ENCODE measurements at regions not wholly inside any gene's neighbourhood (a gene's known extent, or its start where the extent isn't known, plus 50 kb on each side); places are given as distances from the start of the nearest gene placed in this dataset.

DNA sequence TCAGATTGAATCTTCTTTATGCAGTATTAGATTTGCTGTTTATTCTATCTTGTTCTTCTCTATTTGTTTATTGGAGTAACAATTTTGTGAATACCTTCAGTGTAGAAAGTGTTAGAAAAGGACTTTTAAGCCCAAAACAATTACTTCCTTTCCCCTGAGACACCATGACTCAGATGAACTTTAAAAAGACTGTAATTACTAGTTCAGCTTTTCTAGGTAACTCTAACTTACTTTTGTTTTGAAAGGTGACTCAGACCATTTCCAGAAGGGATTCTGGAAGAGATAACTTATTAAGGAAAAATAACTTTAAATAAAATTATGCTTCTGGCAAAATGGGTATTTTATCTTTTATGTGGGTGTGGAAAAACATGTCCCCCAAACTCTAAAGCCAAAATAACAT lies 561.5 kb upstream of the PCDH10 start:
- TF ChIP-seq, protein P1, sequence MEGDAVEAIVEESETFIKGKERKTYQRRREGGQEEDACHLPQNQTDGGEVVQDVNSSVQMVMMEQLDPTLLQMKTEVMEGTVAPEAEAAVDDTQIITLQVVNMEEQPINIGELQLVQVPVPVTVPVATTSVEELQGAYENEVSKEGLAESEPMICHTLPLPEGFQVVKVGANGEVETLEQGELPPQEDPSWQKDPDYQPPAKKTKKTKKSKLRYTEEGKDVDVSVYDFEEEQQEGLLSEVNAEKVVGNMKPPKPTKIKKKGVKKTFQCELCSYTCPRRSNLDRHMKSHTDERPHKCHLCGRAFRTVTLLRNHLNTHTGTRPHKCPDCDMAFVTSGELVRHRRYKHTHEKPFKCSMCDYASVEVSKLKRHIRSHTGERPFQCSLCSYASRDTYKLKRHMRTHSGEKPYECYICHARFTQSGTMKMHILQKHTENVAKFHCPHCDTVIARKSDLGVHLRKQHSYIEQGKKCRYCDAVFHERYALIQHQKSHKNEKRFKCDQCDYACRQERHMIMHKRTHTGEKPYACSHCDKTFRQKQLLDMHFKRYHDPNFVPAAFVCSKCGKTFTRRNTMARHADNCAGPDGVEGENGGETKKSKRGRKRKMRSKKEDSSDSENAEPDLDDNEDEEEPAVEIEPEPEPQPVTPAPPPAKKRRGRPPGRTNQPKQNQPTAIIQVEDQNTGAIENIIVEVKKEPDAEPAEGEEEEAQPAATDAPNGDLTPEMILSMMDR (IDR thresholded peaks at IDR 0.05; ENCODE audit: insufficient read depth, low read depth, low read length): no peak
- Histone ChIP-seq H3K4me3 (ENCODE audit: low read depth, low read length) (no peak overlapping the region), H3K27me3 (ENCODE audit: control insufficient read depth, insufficient read depth, low read length) (no peaks in the 10 kb centered on the region), H3K36me3 (ENCODE audit: control insufficient read depth, insufficient read depth, low read length) (no peaks in the 10 kb centered on the region)
- ChIA-PET POLR2A (no interaction called here), CTCF (no interaction called here)
- DNase-seq (ENCODE audit: low read depth): no peak

DNA sequence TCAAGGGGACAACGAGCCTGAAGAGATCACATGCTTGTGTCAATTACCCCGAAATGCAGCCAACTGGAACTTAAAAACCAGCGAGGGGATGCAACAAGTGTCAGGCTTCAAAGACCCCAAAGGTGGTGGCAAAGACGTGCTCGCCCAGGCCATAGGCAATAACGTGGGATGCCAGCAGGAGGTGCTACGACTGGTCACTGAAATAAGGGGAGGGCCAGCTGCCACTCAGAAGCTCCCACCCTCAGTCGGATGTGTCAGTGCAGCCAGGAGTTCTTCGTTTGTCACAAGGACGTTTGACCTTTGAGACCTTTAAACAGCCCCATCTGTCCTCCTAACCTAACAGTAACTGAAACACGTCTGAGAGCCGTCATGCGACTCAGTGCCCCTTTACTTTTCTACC lies 556.8 kb upstream of the PCDH10 start:
- no peaks in the 10 kb centered on the region for H3K27me3 ChIP-seq (ENCODE audit: control insufficient read depth, insufficient read depth, low read length)
- H3K36me3 ChIP-seq (ENCODE audit: control insufficient read depth, insufficient read depth, low read length): no peaks in the 10 kb centered on the region
- H3K4me3 ChIP-seq (ENCODE audit: low read depth, low read length): no peak overlapping the region
- ChIA-PET CTCF (no interaction called here), POLR2A (no interaction called here)
- DNase-seq (ENCODE audit: low read depth): no peak
- TF ChIP-seq, protein P1 (IDR thresholded peaks at IDR 0.05; ENCODE audit: insufficient read depth, low read depth, low read length): no peak

DNA sequence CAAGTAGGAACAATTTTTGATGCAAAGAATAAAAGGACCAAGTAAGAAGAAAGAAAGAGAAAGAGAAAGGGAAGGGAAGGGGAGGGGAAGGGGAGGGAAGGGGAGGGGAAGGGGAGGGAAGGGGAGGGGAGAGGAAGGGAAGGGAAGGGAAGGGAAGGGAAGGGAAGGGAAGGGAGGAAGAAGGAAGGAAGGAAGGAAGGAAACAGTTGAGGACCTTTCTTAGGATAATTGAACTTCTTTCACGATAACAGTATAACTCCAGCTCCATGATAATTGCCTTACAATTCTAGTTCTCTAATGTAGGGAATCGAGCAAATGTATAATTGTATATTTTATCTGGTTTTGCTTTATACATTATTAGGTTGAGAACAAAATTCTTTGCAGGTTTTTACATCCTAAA lies 556.2 kb upstream of the PCDH10 start:
- CTCF ChIA-PET: no interaction called here
- H3K27me3 ChIP-seq (ENCODE audit: control insufficient read depth, insufficient read depth, low read length): no peaks in the 10 kb centered on the region
- TF ChIP-seq, protein P1 (IDR thresholded peaks at IDR 0.05; ENCODE audit: insufficient read depth, low read depth, low read length): no peak
- no peak for DNase-seq (ENCODE audit: low read depth)
- no peaks in the 10 kb centered on the region for H3K36me3 ChIP-seq (ENCODE audit: control insufficient read depth, insufficient read depth, low read length)
- POLR2A ChIA-PET: no interaction called here
- H3K4me3 ChIP-seq (ENCODE audit: low read depth, low read length): no peak overlapping the region

DNA sequence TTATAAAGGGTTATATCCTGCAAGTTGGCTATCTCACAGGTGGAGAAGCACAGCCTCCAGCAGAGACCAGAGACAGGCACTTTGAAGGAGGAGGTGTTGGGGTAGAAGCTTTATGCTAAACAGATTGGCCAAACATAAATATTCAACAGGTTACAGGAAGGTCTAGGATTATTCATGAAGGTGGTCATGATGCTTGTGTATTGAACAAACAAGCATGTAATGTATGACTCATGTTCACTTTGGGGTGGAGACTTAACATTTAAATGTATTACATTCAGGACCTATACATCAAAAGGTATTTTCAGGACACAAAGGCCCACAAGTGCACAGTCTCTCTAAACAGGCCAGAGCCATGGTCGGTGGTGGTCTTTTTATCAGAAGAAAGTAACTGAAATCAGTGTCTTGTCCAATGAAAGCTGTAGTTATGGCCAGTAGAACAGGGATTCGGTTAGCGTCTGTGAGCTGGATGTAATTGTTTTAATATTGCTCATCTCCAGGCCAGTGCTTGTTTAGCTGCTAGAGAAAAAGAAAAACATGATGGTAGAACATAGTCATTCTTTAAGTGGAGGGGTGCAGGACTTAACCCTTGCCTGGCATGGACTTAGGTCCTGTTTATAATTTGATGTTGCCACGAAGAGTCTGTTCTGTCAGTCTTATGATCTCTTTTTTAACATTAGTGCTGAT lies 555.2 kb upstream of the PCDH10 start:
- no peaks in the 10 kb centered on the region for H3K36me3 ChIP-seq (ENCODE audit: control insufficient read depth, insufficient read depth, low read length)
- DNase-seq (ENCODE audit: low read depth): no peak
- ChIA-PET POLR2A (no interaction called here), CTCF (no interaction called here)
- TF ChIP-seq, protein P1 (IDR thresholded peaks at IDR 0.05; ENCODE audit: insufficient read depth, low read depth, low read length): no peak
- H3K27me3 ChIP-seq (ENCODE audit: control insufficient read depth, insufficient read depth, low read length): no peaks in the 10 kb centered on the region
- no peak overlapping the region for H3K4me3 ChIP-seq (ENCODE audit: low read depth, low read length)

GRCh38 chr4:132596186-132596585 lies 552.9 kb upstream of the PCDH10 start:
- POLR2A ChIA-PET: no interaction called here
- no peak overlapping the region for H3K4me3 ChIP-seq (ENCODE audit: low read depth, low read length)
- DNase-seq (ENCODE audit: low read depth): no peak
- TF ChIP-seq, protein P1 (IDR thresholded peaks at IDR 0.05; ENCODE audit: insufficient read depth, low read depth, low read length): no peak
- no peaks in the 10 kb centered on the region for H3K36me3 ChIP-seq (ENCODE audit: control insufficient read depth, insufficient read depth, low read length)
- CTCF ChIA-PET: no interaction called here
- H3K27me3 ChIP-seq (ENCODE audit: control insufficient read depth, insufficient read depth, low read length): no peaks in the 10 kb centered on the region
